ENCODE measurements at regions not wholly inside any gene's neighbourhood (a gene's known extent, or its start where the extent isn't known, plus 50 kb on each side); places are given as distances from the start of the nearest gene placed in this dataset.

DNA sequence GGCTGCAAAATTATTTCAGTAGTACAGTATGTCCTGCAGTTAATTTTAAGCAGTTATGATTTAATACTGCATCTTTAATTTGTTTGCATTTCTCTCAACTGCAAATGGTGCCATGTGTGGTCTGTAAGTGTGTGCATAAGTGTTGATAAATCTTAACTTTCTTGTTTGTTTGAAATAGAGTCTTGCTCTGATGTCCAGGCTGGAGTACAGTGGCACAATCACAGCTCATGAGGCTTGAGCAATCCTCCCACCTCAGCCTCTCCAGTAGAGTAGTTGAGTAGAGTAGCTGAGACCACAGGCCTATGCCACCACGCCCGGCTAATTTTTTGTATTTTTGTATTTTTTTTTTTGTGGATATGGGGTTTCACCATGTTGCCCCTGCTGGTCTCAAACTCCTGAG, 322.5 kb upstream of the NR3C2 start:
- intact Hi-C loops (cut with DNase I) = no loop called here
- ATAC-seq (no peak), DNase-seq (ENCODE audit: missing footprints) (no peak)

DNA sequence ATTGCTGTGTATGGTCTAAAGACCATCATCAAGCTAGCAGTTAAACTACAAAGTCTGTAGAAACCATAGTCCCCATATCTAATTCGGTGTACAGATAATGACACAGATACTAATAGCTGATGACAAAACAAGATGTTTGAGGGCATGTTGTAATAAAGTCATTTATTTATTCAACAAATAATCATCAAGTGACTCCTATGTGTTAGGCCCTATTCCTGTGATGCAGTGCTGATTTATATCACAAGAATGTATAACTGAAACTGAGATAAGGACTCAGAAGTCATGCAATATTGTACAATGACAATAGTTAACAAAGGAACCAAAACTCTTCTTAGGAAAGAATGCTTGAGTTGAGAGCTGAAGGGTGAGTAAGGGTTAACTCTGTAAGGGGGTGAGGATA, 315.0 kb upstream of the NR3C2 start:
- intact Hi-C loops (cut with DNase I) = no loop called here
- ATAC-seq = no peak
- no peak for DNase-seq (ENCODE audit: missing footprints)

DNA sequence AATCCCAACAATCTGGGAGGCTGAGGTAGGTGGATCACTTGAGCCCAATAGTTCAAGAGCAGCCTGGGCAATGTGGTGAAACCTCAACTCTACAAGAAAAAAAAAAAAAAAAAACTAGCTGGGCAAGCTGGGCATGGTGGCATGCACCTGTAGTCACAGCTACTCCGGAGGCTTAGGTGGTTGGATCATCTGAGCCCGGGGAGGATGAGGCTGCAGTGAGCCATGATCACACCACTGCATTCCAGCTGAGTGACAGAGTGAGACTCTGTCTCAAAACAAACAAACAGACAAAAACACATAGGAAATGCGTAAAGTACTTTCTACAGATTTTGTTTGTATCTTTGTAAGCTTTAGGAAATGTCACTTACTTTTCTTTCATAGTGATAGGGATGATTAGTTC, 307.2 kb upstream of the NR3C2 start:
- ATAC-seq (no peak), DNase-seq (ENCODE audit: missing footprints) (no peak)
- intact Hi-C loops (cut with DNase I) = no loop called here

DNA sequence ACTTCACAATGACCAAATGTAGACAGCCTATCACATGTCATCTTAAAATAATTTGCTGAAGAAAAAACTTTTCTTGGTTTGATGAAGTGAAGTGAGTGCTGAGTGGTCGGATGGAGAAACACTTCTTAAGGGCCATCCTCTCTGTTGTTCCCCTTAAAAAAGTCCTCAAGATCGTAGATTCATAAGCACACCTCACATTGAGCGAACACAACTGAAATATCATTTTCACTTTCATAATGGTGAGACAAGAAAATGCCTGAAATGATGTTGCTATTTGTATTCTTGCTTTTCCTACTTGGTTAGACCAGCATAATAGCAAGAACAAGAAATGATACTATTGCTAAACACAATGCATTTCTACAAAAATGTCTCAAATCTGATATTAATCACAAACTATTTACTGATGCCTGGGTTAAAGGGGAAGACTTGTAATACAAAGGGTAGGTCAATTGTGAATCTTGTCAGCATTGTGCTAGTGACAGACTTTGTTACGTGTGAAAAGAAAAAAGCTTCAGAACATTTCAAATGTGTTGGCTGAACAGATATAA, 305.6 kb upstream of the NR3C2 start:
- ATAC-seq (no peak), DNase-seq (ENCODE audit: missing footprints) (no peak)
- intact Hi-C loops (cut with DNase I) = no loop called here

DNA sequence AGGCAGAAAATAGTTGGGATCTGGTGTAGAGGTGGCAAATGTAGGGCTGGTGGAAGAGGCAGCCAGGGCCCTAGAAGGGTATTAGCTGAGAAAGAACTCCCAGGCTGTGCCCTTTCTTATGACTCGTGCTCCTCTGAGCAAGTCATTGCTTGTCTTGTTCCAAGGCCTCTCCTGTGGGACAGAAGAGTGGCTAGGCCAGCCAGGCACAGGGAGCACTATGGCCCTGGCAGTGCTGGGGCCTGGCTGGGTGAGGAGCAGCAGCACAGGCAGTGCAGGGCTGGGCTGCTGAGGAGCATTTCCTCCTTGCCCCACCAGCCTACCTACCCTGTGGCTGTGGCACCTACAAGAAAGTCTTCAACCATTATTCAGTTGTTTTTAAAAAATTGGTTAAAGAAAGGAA, 298.5 kb upstream of the NR3C2 start:
- no peak for DNase-seq (ENCODE audit: missing footprints)
- no peak for ATAC-seq
- intact Hi-C loops (cut with DNase I) = no loop called here

DNA sequence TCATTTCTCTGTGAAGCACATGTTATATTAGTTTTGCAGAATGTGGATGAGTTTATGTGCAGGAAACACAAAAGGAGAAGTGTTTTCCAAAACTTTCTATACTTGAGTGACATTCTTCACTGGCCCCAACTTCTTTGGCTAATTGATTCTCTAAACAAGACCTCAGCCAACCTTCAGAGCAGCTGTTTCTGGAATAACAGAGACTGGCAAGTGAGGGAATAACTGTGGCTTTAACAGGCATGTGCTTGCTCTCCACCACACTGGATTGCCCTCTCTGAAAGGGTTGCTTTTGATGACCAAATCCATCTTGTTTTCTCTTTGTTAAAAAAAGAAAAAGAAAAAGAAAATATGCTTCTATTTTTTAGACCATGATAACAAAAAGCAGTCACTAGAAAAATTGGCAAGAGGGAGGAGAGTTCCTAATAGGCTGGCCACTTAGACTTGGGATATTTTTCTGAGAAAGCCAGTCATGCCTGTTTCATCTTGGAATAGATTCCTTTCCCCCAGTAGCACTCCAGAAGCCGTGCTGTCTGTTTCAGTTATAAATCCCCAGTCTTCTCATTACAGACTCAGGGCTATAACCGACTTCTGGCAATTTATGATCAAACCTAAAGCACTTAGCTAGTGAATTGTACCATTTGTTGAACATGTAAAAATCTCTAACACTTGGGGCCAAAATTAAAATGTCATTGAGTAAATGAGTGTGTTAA, 295.0 kb upstream of the NR3C2 start:
- DNase-seq (ENCODE audit: missing footprints) = no peak
- ATAC-seq = no peak
- intact Hi-C loops (cut with DNase I) = no loop called here

DNA sequence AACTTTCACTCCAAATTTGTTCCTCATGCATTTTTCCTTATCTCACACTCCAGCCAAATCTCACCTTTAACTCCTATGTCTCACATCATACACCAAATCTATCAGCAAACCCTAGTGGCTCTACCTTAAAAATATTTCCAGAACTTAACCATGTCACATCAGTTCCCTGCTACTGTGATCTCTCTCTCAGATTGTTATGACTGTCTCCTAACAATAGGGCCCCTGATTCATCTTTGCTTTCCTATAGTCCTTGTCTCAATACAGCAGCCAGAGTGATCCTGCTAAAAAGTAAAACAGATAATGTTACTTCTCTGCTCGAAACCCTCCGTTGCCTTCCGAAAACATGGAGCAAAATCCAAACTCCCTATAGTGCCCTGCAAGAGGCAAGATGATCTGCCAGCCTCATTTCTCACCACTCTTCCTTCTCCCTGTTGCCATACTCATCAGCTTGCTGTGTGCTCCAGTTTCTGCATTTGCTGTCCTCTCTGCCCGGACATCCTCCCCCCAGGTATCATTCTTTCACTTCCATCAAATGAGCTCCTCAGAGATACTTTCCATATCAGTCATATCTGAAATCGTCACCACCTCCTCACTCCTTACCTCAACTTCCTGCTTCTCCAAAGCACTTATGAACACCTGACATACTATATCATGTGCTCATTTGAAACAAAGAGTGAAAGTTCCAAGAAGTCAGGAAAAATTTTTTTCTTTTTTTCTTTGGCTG, 293.4 kb upstream of the NR3C2 start:
- DNase-seq (ENCODE audit: missing footprints) (no peak), ATAC-seq (no peak)
- intact Hi-C loops (cut with DNase I) = no loop called here

DNA sequence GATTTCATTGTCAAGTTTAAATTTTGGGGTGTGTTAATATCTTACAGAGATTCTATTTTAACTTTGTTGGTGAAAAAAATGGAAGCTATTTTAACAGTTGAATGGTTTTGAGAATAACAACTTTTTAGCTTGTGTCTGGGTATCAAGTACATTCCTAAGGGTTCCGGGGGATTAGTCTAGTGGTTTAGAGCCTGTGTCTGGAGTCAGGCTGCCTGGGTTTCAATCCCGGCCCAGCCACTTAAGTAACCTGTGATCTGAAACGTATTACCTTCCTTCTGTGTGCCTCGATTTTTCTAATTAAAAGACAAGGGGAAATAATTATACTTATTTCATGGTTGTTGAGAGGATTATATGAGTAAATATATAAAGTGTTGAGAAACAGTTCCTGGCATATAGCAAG, 288.6 kb upstream of the NR3C2 start:
- intact Hi-C loops (cut with DNase I) = no loop called here
- ATAC-seq (no peak), DNase-seq (ENCODE audit: missing footprints) (no peak)

DNA sequence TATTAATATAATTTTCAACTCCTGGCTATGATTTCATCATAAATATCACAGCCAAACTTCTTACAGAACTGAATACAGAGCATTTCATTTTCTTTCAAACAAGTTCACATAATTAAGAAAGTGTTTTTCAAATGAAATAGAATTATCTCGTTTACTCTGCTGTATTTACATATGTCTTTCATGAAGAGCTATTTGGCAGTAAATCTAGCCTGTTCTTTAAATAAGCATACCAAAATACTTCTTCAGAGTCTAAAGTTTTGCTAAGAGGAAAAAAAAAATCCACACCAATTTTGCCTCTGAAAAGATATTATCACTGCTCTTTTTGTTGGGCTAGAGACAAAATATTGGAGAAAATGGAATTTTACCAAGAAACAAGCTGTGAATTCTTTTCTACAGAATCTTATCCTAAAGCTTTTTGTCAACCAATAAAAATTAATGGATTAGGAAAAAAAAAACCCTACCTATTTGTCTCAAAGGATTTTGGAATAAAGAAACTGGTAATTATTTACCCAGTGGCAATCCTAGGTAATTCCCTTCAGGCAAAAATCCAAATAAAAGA, 287.9 kb upstream of the NR3C2 start:
- no peak for ATAC-seq
- DNase-seq (ENCODE audit: missing footprints) = no peak
- intact Hi-C loops (cut with DNase I) = no loop called here

DNA sequence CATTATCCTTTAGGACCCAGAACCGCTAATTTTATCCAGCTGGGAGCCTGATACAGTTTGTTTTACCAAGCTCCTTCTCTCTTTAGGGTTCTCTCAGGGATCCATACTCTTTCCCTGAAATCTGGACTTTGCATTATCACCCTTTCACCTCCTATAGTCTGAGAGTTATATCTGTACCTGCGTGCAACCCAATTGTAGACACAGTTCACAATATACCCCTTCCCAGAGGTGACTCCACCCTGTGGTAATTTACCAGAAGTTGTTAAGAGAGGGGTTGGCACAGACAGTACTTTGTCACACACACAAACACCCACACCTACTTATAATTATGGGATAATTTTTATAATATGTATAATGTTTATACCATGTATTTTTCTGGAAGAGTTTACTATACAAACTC, 275.8 kb upstream of the NR3C2 start:
- ATAC-seq = no peak
- intact Hi-C loops (cut with DNase I) = no loop called here
- DNase-seq (ENCODE audit: missing footprints) = no peak

DNA sequence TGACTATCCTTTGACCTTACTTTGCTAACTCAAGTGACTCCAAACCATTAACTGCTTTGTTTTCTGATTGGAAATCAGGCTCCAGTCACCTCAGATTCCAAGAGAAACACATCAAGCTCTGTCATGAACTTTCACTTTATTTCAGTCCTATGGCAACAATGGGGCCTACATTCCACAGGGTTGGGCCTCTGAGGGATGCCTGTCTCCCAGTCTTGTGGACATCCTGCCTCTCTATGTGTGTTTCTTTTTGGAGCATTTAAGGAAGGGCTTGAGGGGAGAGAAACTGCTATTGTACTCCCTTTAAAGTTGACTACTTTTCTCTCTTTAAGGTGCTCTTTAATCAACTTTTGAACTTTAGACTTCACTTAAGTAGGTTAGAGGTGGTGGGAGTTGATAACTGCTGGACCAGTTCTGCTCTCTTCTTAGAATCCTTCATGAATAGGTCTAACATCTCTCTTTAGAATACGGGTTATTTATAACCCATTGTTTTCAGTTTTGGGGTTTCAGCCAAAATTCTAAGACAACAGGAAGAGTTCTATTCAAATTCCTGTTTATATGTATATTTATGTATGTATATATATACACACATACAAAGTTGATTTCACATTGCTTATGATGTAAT, 274.3 kb upstream of the NR3C2 start:
- intact Hi-C loops (cut with DNase I) = no loop called here
- peak; percentile 20 for ATAC-seq
- no peak for DNase-seq (ENCODE audit: missing footprints)

DNA sequence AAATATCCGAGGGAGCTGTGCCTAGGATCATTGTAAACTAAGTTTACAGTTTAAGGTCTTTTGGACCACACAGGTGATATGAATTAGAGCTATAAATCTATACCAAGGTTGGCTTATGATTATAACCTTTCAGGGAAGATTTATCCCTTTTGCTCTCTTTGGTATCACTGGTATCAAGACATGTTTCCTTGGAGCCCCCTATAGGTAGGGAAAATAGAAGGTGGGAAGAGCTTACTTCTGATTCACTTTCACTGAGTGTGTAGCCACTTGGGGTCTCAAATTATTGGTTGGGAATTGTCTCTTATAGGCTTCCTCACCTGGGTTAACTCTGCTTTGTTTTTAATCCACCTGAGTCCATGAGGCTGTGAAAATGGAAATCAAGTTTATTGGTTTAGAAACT, 262.1 kb upstream of the NR3C2 start:
- intact Hi-C loops (cut with DNase I) = no loop called here
- no peak for DNase-seq (ENCODE audit: missing footprints)
- ATAC-seq = no peak

DNA sequence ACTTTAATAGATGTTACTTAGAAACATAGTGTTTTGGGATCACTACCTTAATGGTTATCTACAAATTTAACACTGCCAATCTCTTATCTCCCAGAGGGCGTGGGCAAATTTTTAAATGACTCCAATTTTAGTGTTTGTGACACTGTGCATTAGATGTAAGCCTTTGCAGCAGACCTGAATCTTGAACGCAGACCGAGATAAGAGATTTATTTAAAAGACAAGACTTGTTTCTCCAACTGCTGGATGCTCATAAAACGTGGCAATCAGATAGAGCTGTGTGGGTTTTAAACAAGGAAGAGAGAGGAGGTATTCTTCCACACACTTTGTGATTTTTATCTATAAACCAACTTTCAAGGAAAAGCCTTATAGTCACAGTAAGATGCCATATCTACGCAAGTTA, 252.5 kb upstream of the NR3C2 start:
- ATAC-seq (no peak), DNase-seq (ENCODE audit: missing footprints) (no peak)
- intact Hi-C loops (cut with DNase I) = no loop called here

DNA sequence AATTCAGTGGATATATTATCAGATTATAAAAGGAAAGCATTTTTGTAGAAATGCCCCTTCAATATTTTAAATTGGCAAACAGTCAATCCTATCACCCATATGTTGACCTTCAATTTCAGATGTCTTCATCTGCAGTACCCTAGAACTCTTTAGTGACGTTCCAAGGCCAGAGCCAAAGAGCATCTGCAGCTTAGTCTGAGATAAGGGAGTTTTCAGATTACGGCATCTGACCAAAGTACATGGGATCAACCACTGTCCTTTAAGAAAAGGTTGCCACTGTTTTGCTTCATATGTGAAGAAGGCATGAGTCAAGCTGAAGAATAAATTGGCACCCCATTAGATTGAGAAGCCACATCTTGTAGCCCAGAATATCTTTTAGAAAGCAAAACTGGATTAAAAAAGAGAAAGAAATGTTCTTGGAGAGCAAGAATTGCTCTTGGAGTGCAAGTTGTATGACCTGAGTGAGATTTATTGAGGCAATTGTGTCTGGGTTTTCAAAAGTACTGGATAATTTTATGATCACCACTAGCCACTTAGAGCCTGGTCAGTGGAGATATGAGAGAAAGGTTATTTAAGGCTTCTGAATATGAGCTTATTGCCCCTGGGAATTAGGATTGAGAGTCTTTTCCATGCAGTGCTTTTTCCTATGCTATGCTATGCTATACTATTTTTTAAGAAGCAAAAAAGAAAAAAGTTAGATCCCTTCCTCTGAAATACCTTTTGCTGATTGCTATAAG, 251.9 kb upstream of the NR3C2 start:
- ATAC-seq = no peak
- intact Hi-C loops (cut with DNase I) = no loop called here
- no peak for DNase-seq (ENCODE audit: missing footprints)

DNA sequence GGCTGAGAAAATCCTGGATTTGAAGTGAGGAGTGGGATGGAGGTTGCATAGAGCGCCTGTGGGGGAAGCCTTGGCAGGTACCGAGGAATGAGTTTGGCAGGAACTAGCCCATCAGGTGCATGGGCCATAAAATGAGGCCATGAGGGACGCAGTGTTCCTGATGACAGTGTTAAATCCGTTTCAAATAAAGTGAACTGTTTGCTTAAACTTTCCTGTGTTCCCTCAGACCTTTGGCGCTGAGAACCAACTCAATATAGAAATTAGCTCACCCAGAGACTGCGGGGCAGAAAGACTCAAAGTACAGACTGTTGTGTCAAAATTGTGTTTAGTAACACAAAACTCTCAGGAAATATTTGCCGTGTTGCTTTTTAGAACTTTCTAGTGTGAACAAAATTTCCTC, 250.0 kb upstream of the NR3C2 start:
- DNase-seq (ENCODE audit: missing footprints) (no peak), ATAC-seq (no peak)
- intact Hi-C loops (cut with DNase I) = no loop called here

DNA sequence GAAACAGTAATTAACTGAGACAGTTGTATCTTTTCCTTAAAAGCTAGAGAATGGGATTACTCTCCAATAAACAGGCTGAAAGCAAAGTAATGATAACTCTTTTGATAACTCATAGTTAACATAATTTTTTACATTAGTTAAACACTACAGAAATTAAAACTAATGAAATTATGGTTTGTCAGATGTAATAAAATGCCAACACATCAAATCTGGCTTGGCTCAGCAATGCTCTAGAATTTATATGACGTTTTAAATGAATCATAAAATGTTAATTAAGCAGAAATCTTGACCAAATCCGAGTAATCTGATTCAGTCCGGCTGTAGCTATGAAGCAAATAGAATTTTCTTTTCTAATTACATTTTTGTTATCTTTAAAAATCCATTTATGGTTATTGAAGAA, 244.2 kb upstream of the NR3C2 start:
- DNase-seq (ENCODE audit: missing footprints) = no peak
- ATAC-seq = no peak
- intact Hi-C loops (cut with DNase I) = no loop called here

DNA sequence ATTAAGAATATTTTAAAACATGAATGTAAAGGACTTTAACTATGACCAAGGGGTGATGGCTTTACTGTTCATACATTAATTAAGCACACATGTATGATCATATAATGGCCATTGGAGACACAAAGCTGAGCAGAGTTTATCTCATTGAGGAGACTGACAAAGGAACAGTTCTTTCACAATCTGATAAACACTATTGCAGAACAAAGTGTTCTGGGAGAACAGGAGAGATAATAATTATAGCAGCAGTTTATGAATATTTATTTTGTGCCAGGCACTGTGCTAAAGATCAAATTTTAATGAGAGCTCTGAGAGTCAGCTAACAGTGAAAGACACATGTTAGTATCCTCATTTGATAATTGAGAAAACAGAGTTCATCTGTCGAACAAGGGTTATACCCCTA, 242.4 kb upstream of the NR3C2 start:
- ATAC-seq (no peak), DNase-seq (ENCODE audit: missing footprints) (no peak)
- intact Hi-C loops (cut with DNase I) = no loop called here

DNA sequence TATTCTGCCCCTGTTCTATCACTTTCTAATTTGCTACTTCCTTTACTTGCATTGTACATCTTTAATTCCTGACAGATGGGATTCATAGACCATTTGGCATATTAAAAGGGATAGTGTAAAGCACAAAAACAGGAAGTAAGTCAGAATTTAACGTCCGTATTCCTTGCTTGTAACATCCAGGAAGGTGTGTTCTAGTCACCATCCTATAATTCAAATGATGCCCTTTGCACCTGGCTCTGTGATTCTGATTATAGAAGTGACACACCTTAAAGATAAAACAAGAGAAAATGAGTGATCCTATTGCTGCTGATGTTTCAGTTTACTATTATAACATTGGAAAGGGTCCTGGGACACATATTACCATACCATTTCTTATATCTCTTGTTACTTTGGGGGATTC, 238.7 kb upstream of the NR3C2 start:
- intact Hi-C loops (cut with DNase I) = no loop called here
- no peak for ATAC-seq
- DNase-seq (ENCODE audit: missing footprints) = no peak

DNA sequence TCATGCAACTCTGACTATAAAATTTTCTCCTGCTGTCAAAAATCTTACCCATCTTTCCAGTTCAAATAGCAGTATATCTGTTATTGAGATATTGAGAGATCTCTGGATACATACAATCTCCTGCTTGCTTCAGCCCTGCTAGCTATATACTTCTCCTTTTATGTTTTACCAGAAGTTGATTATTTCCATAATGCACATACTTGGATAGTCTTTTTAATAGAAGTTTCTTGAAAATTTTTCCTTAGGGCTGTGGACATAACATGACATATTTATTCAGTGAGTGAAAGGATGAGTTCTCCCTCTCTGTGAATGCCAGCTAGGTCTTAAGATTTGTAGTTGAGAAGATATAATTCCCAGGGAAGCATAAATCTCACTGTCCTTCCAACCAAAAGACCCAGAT, 234.1 kb upstream of the NR3C2 start:
- intact Hi-C loops (cut with DNase I) = no loop called here
- DNase-seq (ENCODE audit: missing footprints) (no peak), ATAC-seq (no peak)

Data from Right ventricle myocardium inferior (tissue), 1 donor.